Islet precursor cell (in vitro differentiated cells): ENCODE measurements at regions not wholly inside any gene's neighbourhood (a gene's known extent, or its start where the extent isn't known, plus 50 kb on each side); places are given as distances from the start of the nearest gene placed in this dataset.
"Not testable (repeated sequence)": the region's sequence is repeated elsewhere in the genome, so short reads cannot be mapped to it uniquely, and the experiment has no call there.

Source experiments
- DNase-seq: peaks from one replicate; pipeline ENCODE4 v3.0.0-alpha.2; 2018

GRCh38 chr22:47504962-47505361 lies 742.5 kb downstream of the TBC1D22A start:
- DNase-seq = no peak

- DNase-seq = no peak
Measured at GRCh38 chr22:47498969-47499495, 736.6 kb downstream of the TBC1D22A start.

GRCh38 chr22:47497666-47498065 lies 735.2 kb downstream of the TBC1D22A start:
- DNase-seq = no peak

- no peak for DNase-seq
Measured at GRCh38 chr22:47495110-47495509, 732.7 kb downstream of the TBC1D22A start.

- not testable (repeated sequence) for DNase-seq
Measured at GRCh38 chr22:47488131-47488530, 725.7 kb downstream of the TBC1D22A start.

- DNase-seq = no peak
Measured at GRCh38 chr22:47486569-47487312, 724.3 kb downstream of the TBC1D22A start.

GRCh38 chr22:47484960-47485569 lies 722.6 kb downstream of the TBC1D22A start:
- no peak for DNase-seq

- DNase-seq = no peak
Measured at GRCh38 chr22:47476231-47476630, 713.8 kb downstream of the TBC1D22A start.

- no peak for DNase-seq
Measured at GRCh38 chr22:47474895-47475294, 712.4 kb downstream of the TBC1D22A start.

- no peak for DNase-seq
Measured at GRCh38 chr22:47474464-47474863, 712.0 kb downstream of the TBC1D22A start.

- no peak for DNase-seq
Measured at GRCh38 chr22:47472636-47473035, 710.2 kb downstream of the TBC1D22A start.

- no peak for DNase-seq
Measured at GRCh38 chr22:47471406-47471805, 709.0 kb downstream of the TBC1D22A start.

GRCh38 chr22:47465809-47466208 lies 703.4 kb downstream of the TBC1D22A start:
- DNase-seq = no peak

- no peak for DNase-seq
Measured at GRCh38 chr22:47465222-47465621, 702.8 kb downstream of the TBC1D22A start.

- no peak for DNase-seq
Measured at GRCh38 chr22:47463220-47463619, 700.8 kb downstream of the TBC1D22A start.

- no peak for DNase-seq
Measured at GRCh38 chr22:47460861-47461260, 698.4 kb downstream of the TBC1D22A start.

GRCh38 chr22:47460176-47460575 lies 697.7 kb downstream of the TBC1D22A start:
- no peak for DNase-seq

- DNase-seq = no peak
Measured at GRCh38 chr22:47458348-47458747, 695.9 kb downstream of the TBC1D22A start.

- no peak for DNase-seq
Measured at GRCh38 chr22:47457509-47458300, 695.3 kb downstream of the TBC1D22A start.

- DNase-seq = no peak
Measured at GRCh38 chr22:47457021-47457420, 694.6 kb downstream of the TBC1D22A start.

GRCh38 chr22:47456031-47456430 lies 693.6 kb downstream of the TBC1D22A start:
- no peak for DNase-seq

- DNase-seq = no peak
Measured at GRCh38 chr22:47453049-47453448, 690.6 kb downstream of the TBC1D22A start.

- no peak for DNase-seq
Measured at GRCh38 chr22:47452184-47452583, 689.7 kb downstream of the TBC1D22A start.
